MM.1S (cell line): ENCODE measurements at regions not wholly inside any gene's neighbourhood (a gene's known extent, or its start where the extent isn't known, plus 50 kb on each side); places are given as distances from the start of the nearest gene placed in this dataset.

ENCODE experiments used
- DNase-seq: peaks from one replicate; pipeline ENCODE4 v3.0.0-alpha.2; 2015
- H2AFZ ChIP-seq: fragments of 300-600 bp; sonication (generic); 2 replicates; pipeline ENCODE4 v1.6.0; 2016; ENCODE audit warnings: antibody characterized with exemption, low read length
- H3F3A ChIP-seq: fragments of 300-600 bp; sonication (generic); 2 replicates; pipeline ENCODE4 v1.6.1; 2016; ENCODE audit warnings: mild to moderate bottlenecking, antibody characterized with exemption, low read length, moderate library complexity, mixed read lengths; ENCODE audit not compliant: insufficient read depth
- H3K27ac ChIP-seq: fragments of 300-600 bp; sonication (generic); 2 replicates; pipeline ENCODE4 v1.5.1; 2016; ENCODE audit warnings: mild to moderate bottlenecking, low read length
- H3K27me3 ChIP-seq: fragments of 300-600 bp; sonication (generic); replicated peaks from 2 replicates; pipeline ENCODE4 v1.6.0; 2016; ENCODE audit warnings: low read length; ENCODE audit not compliant: insufficient read depth
- H3K36me3 ChIP-seq: fragments of 300-600 bp; sonication (generic); replicated peaks from 2 replicates; pipeline ENCODE4 v1.6.1; 2016; ENCODE audit warnings: mild to moderate bottlenecking, low read length, mixed read lengths; ENCODE audit not compliant: insufficient read depth
- H3K4me1 ChIP-seq: fragments of 300-600 bp; sonication (generic); 2 replicates; pipeline ENCODE4 v1.6.1; 2016; ENCODE audit warnings: low read length, mixed read lengths
- H3K4me2 ChIP-seq: fragments of 300-600 bp; sonication (generic); 2 replicates; pipeline ENCODE4 v1.6.0; 2016; ENCODE audit warnings: low read depth, low read length
- H3K4me3 ChIP-seq: fragments of 300-600 bp; sonication (generic); 2 replicates; pipeline ENCODE4 v1.5.1; 2016; ENCODE audit warnings: low read length, mixed read lengths
- H3K79me2 ChIP-seq: fragments of 300-600 bp; sonication (generic); 2 replicates; pipeline ENCODE4 v1.6.1; 2016; ENCODE audit warnings: mixed run types, low read length, mixed read lengths
- H3K9ac ChIP-seq: fragments of 300-600 bp; sonication (generic); 2 replicates; pipeline ENCODE4 v1.6.1; 2016; ENCODE audit warnings: low read length, mixed read lengths
- H3K9me2 ChIP-seq: fragments of 300-600 bp; sonication (generic); replicated peaks from 2 replicates; pipeline ENCODE4 v1.6.1; 2016; ENCODE audit warnings: mild to moderate bottlenecking, low read length, mixed read lengths; ENCODE audit not compliant: insufficient read depth
- H3K9me3 ChIP-seq: fragments of 300-600 bp; sonication (generic); replicated peaks from 2 replicates; pipeline ENCODE4 v1.6.1; 2016; ENCODE audit warnings: mild to moderate bottlenecking, low read length, mixed read lengths; ENCODE audit not compliant: insufficient read depth
- H4K20me1 ChIP-seq: fragments of 300-600 bp; sonication (generic); 2 replicates; pipeline ENCODE4 v1.6.1; 2016; ENCODE audit warnings: mild to moderate bottlenecking, low read length, moderate library complexity, mixed read lengths; ENCODE audit not compliant: insufficient read depth
- CTCF ChIP-seq: fragments of 300-600 bp; sonication (generic); IDR thresholded peaks from 2 replicates; pipeline ENCODE4 v1.5.1; 2016; ENCODE audit warnings: antibody characterized with exemption, low read length, mixed read lengths
- EZH2 ChIP-seq: fragments of 300-600 bp; sonication (generic); optimal IDR thresholded peaks from 2 replicates; pipeline ENCODE3; 2017; ENCODE audit warnings: low read depth, mild to moderate bottlenecking, antibody characterized with exemption, low read length, mixed read lengths
- EZH2phosphoT487 ChIP-seq: fragments of 300-600 bp; sonication (generic); IDR thresholded peaks from 2 replicates; pipeline ENCODE4 v1.6.1; 2018; ENCODE audit warnings: antibody characterized with exemption, low read length

GRCh38 chr6:15716889-15717288 is 54.1 kb upstream of the DTNBP1 start:
- no peak for DNase-seq
- H3K9me2 ChIP-seq: no peaks in the 10 kb centered on the region
- H3K36me3 ChIP-seq: no peaks in the 10 kb centered on the region
- H3K79me2 ChIP-seq: no peaks in the 10 kb centered on the region
- H3K27me3 ChIP-seq: no peaks in the 10 kb centered on the region
- H3K4me2 ChIP-seq: no peak overlapping the region
- H3K27ac ChIP-seq: no peak overlapping the region
- no peaks in the 10 kb centered on the region for H4K20me1 ChIP-seq
- H3K9me3 ChIP-seq: no peaks in the 10 kb centered on the region
- no peak overlapping the region for H3K4me3 ChIP-seq
- H3K9ac ChIP-seq: no peak overlapping the region
- no peaks in the 10 kb centered on the region for H3K4me1 ChIP-seq
- H2AFZ ChIP-seq: no peak overlapping the region
- H3F3A ChIP-seq: no peaks in the 10 kb centered on the region
- TF ChIP-seq EZH2 (no peak), EZH2phosphoT487 (no peak), CTCF (no peak)

- Histone ChIP-seq H2AFZ (no peak overlapping the region), H4K20me1 (no peaks in the 10 kb centered on the region), H3K27me3 (no peaks in the 10 kb centered on the region), H3K79me2 (no peaks in the 10 kb centered on the region), H3K9ac (no peak overlapping the region), H3F3A (no peaks in the 10 kb centered on the region), H3K9me3 (no peaks in the 10 kb centered on the region), H3K9me2 (no peaks in the 10 kb centered on the region), H3K27ac (no peak overlapping the region), H3K4me3 (no peak overlapping the region), H3K4me2 (no peak overlapping the region), H3K36me3 (no peaks in the 10 kb centered on the region), H3K4me1 (no peaks in the 10 kb centered on the region)
- no peak for TF ChIP-seq EZH2
- no peak for TF ChIP-seq CTCF
- TF ChIP-seq EZH2phosphoT487: no peak
- DNase-seq: no peak
These were observed 53.0 kb upstream of the DTNBP1 start for GRCh38 chr6:15715851-15716250.

- Histone ChIP-seq H2AFZ (no peak overlapping the region), H3K27ac (no peak overlapping the region), H3K36me3 (no peaks in the 10 kb centered on the region), H3F3A (no peaks in the 10 kb centered on the region), H3K4me2 (no peak overlapping the region), H3K9ac (no peak overlapping the region), H3K9me2 (no peaks in the 10 kb centered on the region), H3K9me3 (no peaks in the 10 kb centered on the region), H3K27me3 (no peaks in the 10 kb centered on the region), H3K4me3 (no peak overlapping the region), H4K20me1 (no peaks in the 10 kb centered on the region), H3K79me2 (no peaks in the 10 kb centered on the region), H3K4me1 (no peaks in the 10 kb centered on the region)
- no peak for DNase-seq
- TF ChIP-seq EZH2phosphoT487 (no peak), EZH2 (no peak), CTCF (no peak)
These were observed 52.2 kb upstream of the DTNBP1 start for GRCh38 chr6:15715060-15715459.
